Lower leg skin (tissue), 3 donors: ENCODE measurements at regions not wholly inside any gene's neighbourhood (a gene's known extent, or its start where the extent isn't known, plus 50 kb on each side); places are given as distances from the start of the nearest gene placed in this dataset.

Experiments used
- POLR2A ChIP-seq, 2 donors: fragments of 450-650 bp; IDR thresholded peaks; one replicate each; pipeline ENCODE4 v1.6.1; 2016 to 2017; ENCODE audit warnings: antibody characterized with exemption in 2 of 2, mild to moderate bottlenecking in 1 of 2, moderate library complexity in 1 of 2
- TF ChIP-seq, protein P1 (sequence below), 3 donors: fragments of 450-650 bp; IDR thresholded peaks; one replicate each; pipeline ENCODE4 v1.5.1; 2016; ENCODE audit warnings: antibody characterized with exemption in 3 of 3, mild to moderate bottlenecking in 3 of 3, moderate library complexity in 2 of 3

DNA sequence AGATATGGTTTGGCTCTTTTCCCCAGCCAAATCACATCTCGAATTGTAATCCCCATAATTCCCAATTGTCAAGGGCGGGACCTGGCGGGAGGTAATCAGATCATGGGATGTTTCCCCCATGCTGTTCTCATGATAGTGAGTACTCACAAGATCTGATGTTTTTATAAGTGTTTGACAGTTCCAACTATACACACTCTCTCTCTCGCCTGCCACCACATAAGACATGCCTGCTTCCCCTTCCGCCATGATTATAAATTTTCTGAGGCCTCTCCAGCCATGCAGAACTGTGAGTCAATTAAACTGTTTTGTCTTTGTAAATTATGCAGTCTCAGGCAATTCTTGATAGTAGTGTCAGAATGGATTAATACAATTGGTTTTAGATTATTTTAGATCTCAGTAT is 475.7 kb upstream of the CYLC2 start:
- TF ChIP-seq, protein P1, sequence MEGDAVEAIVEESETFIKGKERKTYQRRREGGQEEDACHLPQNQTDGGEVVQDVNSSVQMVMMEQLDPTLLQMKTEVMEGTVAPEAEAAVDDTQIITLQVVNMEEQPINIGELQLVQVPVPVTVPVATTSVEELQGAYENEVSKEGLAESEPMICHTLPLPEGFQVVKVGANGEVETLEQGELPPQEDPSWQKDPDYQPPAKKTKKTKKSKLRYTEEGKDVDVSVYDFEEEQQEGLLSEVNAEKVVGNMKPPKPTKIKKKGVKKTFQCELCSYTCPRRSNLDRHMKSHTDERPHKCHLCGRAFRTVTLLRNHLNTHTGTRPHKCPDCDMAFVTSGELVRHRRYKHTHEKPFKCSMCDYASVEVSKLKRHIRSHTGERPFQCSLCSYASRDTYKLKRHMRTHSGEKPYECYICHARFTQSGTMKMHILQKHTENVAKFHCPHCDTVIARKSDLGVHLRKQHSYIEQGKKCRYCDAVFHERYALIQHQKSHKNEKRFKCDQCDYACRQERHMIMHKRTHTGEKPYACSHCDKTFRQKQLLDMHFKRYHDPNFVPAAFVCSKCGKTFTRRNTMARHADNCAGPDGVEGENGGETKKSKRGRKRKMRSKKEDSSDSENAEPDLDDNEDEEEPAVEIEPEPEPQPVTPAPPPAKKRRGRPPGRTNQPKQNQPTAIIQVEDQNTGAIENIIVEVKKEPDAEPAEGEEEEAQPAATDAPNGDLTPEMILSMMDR (IDR thresholded peaks at IDR 0.05): no peak
- no peak for TF ChIP-seq POLR2A (IDR thresholded peaks at IDR 0.05)
